ENCODE measurements at regions not wholly inside any gene's neighbourhood (a gene's known extent, or its start where the extent isn't known, plus 50 kb on each side); places are given as distances from the start of the nearest gene placed in this dataset.

GRCh38 chr16:86635176-86635876 lies 57.0 kb downstream of the FOXL1 start:
- no TSS peak for BruUV-seq (replicated peaks)
- Histone ChIP-seq H3K36me3 (ENCODE audit: insufficient read depth, low read length, poor library complexity, severe bottlenecking) (no peaks in the 10 kb centered on the region), H3K4me1 (ENCODE audit: insufficient read depth, low read length, poor library complexity, severe bottlenecking) (peaks cover 23% of the 10 kb centered on the region), H3K4me3 (ENCODE audit: low read depth, low read length, poor library complexity, severe bottlenecking) (peak overlapping the region; percentile 13), H3K9me3 (ENCODE audit: low read depth, low read length, poor library complexity, severe bottlenecking) (no peaks in the 10 kb centered on the region), H3K27me3 (replicated peaks; ENCODE audit: insufficient read depth, low read depth, low read length, poor library complexity) (no peaks in the 10 kb centered on the region), H3K27ac (ENCODE audit: low read depth, low read length, poor library complexity, severe bottlenecking) (peak overlapping the region; percentile 77)
- POLR2A ChIA-PET (ENCODE audit: low non-redundant PET) = no interaction called here
- intact Hi-C loops (cut with micrococcal nuclease; ENCODE audit: unreplicated experiment) = no loop called here
- no peak for TF ChIP-seq CTCF (conservative IDR thresholded peaks at IDR 0.05; ENCODE audit: low read depth, low read length)
- no peak for TF ChIP-seq EZH2 (IDR thresholded peaks at IDR 0.05; ENCODE audit: borderline replicate concordance, low read depth, low read length, poor library complexity, severe bottlenecking)
- CTCF ChIA-PET = interaction anchor here (0.6 kb wide), 1 partner anchor 563 kb away, joined by 4 read pairs; no protein-coding TSS in a partner anchor
- DNase-seq (ENCODE audit: low spot score) = peak; percentile 92

GRCh38 chr16:86635926-86636325 lies 57.6 kb downstream of the FOXL1 start:
- no TSS peak for BruUV-seq (replicated peaks)
- ChIA-PET POLR2A (ENCODE audit: low non-redundant PET) (no interaction called here), CTCF (no interaction called here)
- H3K27me3 ChIP-seq (replicated peaks; ENCODE audit: insufficient read depth, low read depth, low read length, poor library complexity) = no peaks in the 10 kb centered on the region
- no peak for DNase-seq (ENCODE audit: low spot score)
- no peaks in the 10 kb centered on the region for H3K36me3 ChIP-seq (ENCODE audit: insufficient read depth, low read length, poor library complexity, severe bottlenecking)
- intact Hi-C loops (cut with micrococcal nuclease; ENCODE audit: unreplicated experiment) = no loop called here
- H3K4me1 ChIP-seq (ENCODE audit: insufficient read depth, low read length, poor library complexity, severe bottlenecking) = peaks cover 23% of the 10 kb centered on the region
- no peak for TF ChIP-seq CTCF (conservative IDR thresholded peaks at IDR 0.05; ENCODE audit: low read depth, low read length)
- TF ChIP-seq EZH2 (IDR thresholded peaks at IDR 0.05; ENCODE audit: borderline replicate concordance, low read depth, low read length, poor library complexity, severe bottlenecking) = no peak
- no peaks in the 10 kb centered on the region for H3K9me3 ChIP-seq (ENCODE audit: low read depth, low read length, poor library complexity, severe bottlenecking)
- peak overlapping the region; percentile 13 for H3K4me3 ChIP-seq (ENCODE audit: low read depth, low read length, poor library complexity, severe bottlenecking)
- H3K27ac ChIP-seq (ENCODE audit: low read depth, low read length, poor library complexity, severe bottlenecking) = peak overlapping the region; percentile 77

GRCh38 chr16:86637744-86638143 lies 59.4 kb downstream of the FOXL1 start:
- TF ChIP-seq CTCF (conservative IDR thresholded peaks at IDR 0.05; ENCODE audit: low read depth, low read length) (no peak), EZH2 (IDR thresholded peaks at IDR 0.05; ENCODE audit: borderline replicate concordance, low read depth, low read length, poor library complexity, severe bottlenecking) (no peak)
- Histone ChIP-seq H3K27ac (ENCODE audit: low read depth, low read length, poor library complexity, severe bottlenecking) (no peak overlapping the region), H3K36me3 (ENCODE audit: insufficient read depth, low read length, poor library complexity, severe bottlenecking) (no peaks in the 10 kb centered on the region), H3K4me1 (ENCODE audit: insufficient read depth, low read length, poor library complexity, severe bottlenecking) (peaks cover 23% of the 10 kb centered on the region), H3K27me3 (replicated peaks; ENCODE audit: insufficient read depth, low read depth, low read length, poor library complexity) (no peaks in the 10 kb centered on the region), H3K9me3 (ENCODE audit: low read depth, low read length, poor library complexity, severe bottlenecking) (no peaks in the 10 kb centered on the region), H3K4me3 (ENCODE audit: low read depth, low read length, poor library complexity, severe bottlenecking) (no peak overlapping the region)
- no TSS peak for BruUV-seq (replicated peaks)
- intact Hi-C loops (cut with micrococcal nuclease; ENCODE audit: unreplicated experiment) = no loop called here
- ChIA-PET POLR2A (ENCODE audit: low non-redundant PET) (no interaction called here), CTCF (interaction anchor here (0.7 kb wide), 1 partner anchor 425 kb away, joined by 3 read pairs; no protein-coding TSS in a partner anchor)
- no peak for DNase-seq (ENCODE audit: low spot score)
